Hematopoietic multipotent progenitor cell (in vitro differentiated cells): ENCODE measurements at regions not wholly inside any gene's neighbourhood (a gene's known extent, or its start where the extent isn't known, plus 50 kb on each side); places are given as distances from the start of the nearest gene placed in this dataset.
"Not testable (repeated sequence)": the region's sequence is repeated elsewhere in the genome, so short reads cannot be mapped to it uniquely, and the experiment has no call there.

ENCODE experiments used
- DNase-seq, 3 donors: peaks; one replicate each; pipeline ENCODE4 v3.0.0-alpha.2; 2011 to 2015; ENCODE audit warnings: low read depth in 2 of 3, low spot score in 2 of 3

DNA sequence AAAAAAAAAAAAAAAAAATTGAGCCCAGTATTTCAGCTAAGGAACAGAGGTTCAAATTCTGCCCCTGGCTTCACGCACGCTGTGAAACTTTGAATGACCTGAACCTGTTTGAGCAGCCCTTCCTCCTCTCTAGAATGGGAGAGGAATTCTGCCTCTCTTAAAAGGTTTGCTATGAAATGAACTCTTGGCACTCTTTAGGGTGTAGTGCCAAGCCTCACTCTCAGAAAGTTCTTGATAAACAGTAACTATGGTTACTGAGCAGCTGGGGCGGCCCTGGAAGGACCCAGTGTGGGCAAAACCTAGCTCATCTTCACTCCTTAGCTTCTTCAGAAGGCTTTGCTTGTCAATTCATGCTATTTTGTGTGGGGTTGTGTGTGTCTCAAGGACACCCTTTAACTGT, 73.7 kb downstream of the GEMIN8 start:
- DNase-seq, result no peak

DNA sequence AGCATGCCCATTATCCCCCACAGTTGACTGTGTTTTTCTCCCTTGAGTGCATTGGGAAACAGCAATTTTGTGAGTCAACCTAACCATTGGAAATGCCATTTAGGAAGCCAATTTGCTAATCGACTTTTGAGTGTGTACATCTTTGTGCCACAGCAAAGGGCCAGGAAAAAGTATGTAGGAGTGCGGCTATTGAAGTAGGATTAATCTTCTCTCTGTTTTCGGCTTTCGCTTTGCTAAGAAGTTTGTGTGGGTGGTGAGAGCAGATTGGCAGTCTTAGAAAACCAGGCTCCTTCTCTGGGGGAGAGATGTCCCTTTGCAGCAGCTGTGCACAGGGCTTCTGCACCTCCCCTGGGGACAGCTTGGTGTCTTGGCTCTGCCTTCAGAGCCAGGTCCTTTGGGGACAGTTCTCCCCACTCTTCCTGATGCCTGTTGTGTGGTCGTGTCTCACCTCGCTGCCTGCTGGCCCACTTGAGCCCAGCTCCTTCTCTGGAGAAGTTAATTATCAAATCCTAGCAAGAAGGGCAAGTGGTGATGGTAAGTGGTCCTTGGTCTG, 74.5 kb downstream of the GEMIN8 start:
- no peak for DNase-seq

DNA sequence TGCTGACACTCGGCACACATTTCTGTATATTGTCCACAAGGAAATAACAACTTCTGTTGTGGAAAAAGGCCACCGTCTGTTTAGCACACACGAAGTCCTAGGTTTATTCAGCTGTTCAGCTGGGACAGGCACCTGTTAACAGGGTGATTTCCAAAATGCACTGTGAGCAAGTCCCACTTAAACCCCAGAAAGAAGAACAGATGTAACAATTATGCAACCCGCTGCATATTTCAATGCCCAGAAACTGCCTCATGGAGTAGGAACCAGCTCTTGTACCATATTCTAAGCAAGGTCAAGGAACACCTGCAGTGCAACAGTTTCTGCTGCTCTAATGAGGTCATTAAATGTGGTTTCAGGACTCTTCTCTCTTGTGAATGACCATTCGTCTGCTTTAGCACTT, 77.1 kb downstream of the GEMIN8 start:
- DNase-seq, result no peak

GRCh38 chrX:13946223-13946622, 83.5 kb downstream of the GEMIN8 start:
- not testable (repeated sequence) for DNase-seq

- DNase-seq, result not testable (repeated sequence)
These were observed 83.9 kb downstream of the GEMIN8 start for GRCh38 chrX:13945787-13946186.

DNA sequence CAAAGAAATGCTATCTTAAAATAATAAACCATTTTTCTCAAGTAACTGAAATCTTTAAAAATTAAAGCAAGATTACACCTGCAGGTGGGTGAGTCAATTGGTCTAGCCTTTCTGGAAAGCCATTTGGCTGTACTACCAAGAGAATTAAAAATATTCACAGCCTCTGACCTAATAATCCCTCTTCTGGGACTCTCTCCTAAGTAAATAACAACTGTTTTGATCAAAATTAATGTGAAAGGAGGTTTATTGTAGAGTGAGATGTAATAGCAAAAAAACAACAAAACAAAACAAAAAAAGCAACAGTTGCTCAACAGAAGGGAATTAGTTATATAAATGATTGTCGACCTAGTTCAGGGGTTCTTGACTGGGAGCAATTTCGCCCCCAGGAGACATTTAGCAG, 89.0 kb downstream of the GEMIN8 start:
- no peak for DNase-seq

DNA sequence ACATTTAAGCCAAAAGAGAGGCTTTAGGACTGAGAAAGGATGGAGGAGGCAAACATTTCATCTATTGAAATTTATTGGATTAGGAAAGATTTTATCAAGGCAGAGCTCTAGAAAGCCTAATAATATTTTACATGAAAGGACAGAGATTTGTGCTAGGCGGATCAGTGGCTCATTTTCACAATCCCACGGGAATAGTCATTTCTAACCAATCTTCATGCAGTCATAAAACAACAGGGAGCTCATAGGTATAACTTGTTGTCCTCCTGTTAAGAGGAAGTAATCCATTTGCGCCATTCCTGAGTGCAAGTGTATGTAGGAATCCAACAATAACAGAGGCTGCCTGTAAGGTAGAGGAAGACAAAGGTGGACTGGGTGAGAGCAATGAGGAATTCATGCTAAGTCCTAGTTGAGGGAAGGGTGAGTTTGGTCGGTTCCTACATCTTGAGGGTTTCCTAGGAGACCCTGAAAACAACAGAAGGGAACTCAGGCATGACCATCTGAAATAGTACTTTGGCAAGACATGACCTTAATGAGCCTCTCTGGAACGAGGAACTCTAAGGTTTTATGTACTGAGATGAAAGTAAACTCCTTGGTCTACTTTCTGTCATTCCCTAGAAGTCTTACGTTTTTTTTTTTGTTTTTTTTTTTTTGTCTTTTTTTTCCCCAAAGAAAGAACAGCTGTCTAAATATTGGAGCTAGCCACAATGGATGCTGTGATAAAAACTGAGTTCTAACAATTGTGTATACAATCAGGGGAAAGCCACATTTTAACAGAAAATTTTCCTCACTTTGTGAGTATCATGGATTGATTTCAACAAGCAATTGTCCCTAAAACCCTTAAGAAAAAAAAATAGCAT, 89.7 kb downstream of the GEMIN8 start:
- DNase-seq, result no peak

DNA sequence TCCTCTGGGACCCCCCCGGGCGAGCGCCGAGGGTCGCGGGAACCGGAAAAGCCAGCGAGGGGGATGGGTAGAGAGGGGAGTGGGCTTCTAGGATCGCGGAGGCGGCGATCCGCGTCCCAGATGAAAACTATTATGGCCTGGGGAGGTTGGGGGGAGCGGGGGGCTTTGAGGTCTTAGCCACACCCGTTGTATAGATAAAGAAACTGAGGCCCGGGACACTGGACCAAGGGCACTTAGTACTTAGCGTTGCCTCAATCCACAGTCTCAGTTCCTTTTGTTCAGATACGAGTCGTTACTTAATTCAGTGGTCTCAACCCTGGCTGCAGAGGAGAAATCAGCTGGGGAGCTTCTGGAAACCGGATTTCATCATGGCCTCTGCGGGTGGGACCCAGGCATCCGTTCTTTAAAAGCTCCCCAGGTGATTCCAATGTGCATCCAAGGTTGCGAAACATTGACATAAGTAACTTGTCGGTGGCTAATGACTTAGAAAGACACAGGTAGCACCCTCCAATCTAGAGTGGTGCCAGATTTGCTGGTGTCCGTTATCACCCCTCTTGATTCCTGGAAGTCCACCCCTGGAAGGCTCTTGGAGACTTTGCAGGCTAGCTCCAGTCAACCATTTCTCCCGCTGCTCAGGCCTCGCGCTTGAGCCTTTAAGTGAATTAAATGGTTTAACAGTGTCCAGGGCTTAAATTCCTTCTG, 90.7 kb downstream of the GEMIN8 start:
- DNase-seq, result peak in 1 of 3 donors; percentile 2

GRCh38 chrX:13938051-13938828, 91.5 kb downstream of the GEMIN8 start:
- DNase-seq, result peak in 2 of 3 donors; percentile 5 to 15

- DNase-seq, result no peak
These were observed 92.2 kb downstream of the GEMIN8 start for GRCh38 chrX:13937370-13938050.

GRCh38 chrX:13936521-13937225, 93.0 kb downstream of the GEMIN8 start:
- DNase-seq, result no peak

DNA sequence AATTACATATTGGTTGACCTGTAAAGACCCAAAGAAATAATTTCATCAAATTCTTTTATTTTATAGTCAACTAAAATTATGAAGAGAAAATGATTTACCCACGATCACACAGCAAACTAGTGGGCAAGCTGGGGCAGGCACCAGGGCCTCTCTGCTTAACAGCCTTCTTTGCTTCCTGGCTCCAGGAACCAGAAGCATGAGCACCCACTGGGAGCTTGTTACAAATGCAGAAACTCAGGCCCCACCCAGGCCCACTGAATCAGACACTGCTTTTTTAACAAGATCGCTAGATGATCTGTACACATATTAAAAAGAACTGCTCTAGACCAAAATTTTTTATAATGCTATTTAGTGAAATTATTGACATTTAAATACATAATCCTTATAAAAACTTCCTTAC, 95.0 kb downstream of the GEMIN8 start:
- no peak for DNase-seq

- no peak for DNase-seq
These were observed 95.8 kb downstream of the GEMIN8 start for GRCh38 chrX:13933851-13934250.

- no peak for DNase-seq
These were observed 96.3 kb downstream of the GEMIN8 start for GRCh38 chrX:13933352-13933751.

- DNase-seq, result no peak
These were observed 97.3 kb downstream of the GEMIN8 start for GRCh38 chrX:13932416-13932815.

- DNase-seq, result no peak
These were observed 102.5 kb downstream of the GEMIN8 start for GRCh38 chrX:13927175-13927574.

DNA sequence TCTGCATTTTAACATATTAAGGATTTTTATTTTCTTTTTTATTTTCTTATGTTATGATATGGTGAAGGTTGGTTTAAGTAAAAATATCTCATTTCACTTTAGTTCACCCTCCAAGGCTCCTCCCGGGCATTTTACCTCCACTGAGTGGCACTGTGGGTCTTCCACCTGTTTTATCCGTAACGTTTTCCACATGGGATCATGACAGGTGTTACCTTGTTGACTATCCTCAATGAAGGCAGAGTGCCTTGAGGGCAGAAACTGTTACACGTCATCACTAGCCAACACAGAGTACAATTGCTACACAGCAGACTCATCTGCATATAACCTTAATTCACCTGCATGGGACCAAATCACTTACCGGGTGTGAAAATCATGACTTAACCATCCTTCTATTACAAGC, 105.8 kb downstream of the GEMIN8 start:
- no peak for DNase-seq

- no peak for DNase-seq
These were observed 106.4 kb upstream of the GPM6B start for GRCh38 chrX:13923289-13923688.

GRCh38 chrX:13917507-13917906, 100.6 kb upstream of the GPM6B start:
- DNase-seq, result no peak

DNA sequence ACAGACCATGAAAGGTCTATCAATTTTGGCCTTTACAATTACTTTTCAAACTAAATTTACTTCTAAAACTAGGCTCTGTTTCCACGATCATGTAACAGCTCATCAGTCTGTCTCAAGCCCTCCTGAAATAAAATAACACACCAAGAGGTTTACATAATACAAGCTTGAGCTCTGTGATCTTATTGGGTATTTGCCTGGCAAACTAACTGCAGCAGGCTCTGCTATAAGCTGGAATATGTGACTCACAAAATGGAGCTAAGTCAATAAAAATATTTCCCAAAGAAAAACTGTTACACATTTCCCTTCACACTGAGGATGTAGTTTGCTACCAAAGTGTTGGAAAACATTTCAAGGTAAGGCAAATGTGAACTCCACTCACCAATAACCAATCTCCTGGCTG, 94.7 kb upstream of the GPM6B start:
- DNase-seq, result no peak
